ENCODE measurements at regions not wholly inside any gene's neighbourhood (a gene's known extent, or its start where the extent isn't known, plus 50 kb on each side); places are given as distances from the start of the nearest gene placed in this dataset.
"Not testable (repeated sequence)": the region's sequence is repeated elsewhere in the genome, so short reads cannot be mapped to it uniquely, and the experiment has no call there.

DNA sequence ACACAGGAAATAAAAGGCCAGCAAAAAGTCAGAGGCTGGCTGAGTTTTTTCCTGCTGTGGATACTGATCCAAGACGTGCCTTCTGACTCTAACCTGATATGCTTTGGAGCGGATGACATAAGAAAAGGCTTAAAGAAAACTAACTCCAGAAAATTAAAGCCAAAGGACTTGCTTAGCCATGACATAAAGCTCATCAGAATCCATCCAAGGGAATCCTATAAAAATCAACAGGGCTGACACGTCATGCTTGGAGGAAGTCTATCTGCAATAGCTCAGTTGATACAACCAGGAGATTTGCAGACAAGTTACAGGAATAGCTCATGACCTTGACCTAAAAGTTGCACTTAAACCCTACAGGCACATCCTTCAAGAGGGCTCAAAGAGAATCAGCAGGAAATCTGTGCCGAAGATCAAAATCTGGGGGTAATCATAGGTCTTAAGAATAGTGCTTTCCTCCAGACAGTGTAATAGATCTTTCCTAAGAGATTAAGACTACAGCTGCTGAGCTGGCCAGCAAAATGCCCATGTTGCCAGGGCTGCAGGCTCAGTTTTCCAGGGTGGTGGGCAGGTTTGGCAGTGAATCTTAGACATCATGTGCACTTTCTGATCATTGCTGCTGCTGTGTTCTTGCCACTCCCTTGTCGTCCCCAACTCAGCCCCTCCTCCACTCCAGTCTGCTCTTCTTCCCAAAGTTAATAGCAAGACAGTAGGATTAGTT, 111.5 kb upstream of the SVIL start:
- no peak for DNase-seq

DNA sequence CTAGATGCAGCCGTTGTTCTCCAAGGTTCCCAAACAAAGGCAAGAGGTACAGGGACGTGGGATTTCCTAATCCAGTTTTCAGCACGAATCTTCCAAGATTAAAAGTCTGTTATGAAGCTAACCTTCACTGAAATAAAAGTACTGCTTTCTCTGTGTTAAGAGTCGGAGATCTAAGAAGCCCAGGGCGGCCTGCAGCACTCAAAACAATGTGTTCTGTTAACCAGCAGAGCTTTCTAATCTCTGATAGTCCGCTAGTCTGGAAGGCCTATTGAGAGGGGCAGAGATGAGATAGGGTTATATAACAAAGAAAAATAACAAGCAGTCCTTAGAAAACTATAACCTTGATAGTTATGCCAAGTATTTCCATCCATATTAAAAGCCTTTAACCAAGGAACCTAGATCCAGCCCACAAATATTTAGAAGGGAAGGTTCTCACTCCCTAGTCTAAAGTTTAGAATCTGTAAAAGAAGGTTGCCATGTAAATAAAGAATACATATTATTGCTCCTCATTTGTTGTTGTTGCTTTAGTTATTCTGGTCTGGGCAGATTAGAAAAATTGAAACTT, 106.3 kb upstream of the SVIL start:
- no peak for DNase-seq

DNA sequence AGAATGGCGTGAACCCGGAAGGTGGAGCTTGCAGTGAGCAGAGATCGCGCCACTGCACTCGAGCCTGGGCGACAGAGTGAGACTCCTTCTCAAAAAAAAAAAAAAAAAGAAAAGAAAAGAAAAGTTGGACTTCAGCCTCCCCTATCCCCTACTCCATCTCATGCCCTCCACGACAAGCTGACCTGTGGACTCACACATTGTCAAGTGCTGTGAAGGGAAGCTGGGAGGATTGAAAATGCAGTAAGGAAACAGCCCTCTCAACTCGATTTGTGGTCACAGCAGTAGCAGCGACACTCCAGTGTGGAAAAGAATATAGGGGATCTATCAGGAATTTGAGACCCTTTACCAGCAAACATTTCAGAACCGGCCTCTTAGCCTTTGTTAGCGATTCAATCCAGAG, 103.6 kb upstream of the SVIL start:
- no peak for DNase-seq

DNA sequence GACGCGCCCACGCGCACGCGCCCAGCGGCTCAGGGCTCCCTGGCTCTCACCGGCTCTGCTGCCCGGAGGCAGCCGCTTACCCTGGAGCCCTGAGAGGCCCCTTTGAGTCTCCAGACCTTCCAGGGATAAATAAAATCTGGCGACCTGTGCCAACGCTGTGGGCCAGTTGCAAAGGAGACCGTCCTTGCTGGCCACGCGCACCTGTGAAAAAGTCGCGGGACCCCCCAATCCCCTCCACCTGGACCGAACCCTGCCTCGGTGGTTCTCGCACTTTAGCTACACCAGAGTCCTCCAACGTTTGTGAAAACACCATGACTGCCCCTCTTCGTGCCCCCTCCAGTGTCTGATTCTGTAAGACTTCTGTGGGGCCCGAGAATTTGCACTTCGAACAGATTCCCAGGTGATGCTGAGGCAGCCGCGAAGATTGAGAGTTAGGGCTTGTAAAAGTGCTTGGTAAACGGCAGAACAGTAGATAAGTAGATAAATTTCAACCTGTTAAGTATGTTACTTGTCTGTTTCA, 102.4 kb upstream of the SVIL start:
- DNase-seq: no peak

DNA sequence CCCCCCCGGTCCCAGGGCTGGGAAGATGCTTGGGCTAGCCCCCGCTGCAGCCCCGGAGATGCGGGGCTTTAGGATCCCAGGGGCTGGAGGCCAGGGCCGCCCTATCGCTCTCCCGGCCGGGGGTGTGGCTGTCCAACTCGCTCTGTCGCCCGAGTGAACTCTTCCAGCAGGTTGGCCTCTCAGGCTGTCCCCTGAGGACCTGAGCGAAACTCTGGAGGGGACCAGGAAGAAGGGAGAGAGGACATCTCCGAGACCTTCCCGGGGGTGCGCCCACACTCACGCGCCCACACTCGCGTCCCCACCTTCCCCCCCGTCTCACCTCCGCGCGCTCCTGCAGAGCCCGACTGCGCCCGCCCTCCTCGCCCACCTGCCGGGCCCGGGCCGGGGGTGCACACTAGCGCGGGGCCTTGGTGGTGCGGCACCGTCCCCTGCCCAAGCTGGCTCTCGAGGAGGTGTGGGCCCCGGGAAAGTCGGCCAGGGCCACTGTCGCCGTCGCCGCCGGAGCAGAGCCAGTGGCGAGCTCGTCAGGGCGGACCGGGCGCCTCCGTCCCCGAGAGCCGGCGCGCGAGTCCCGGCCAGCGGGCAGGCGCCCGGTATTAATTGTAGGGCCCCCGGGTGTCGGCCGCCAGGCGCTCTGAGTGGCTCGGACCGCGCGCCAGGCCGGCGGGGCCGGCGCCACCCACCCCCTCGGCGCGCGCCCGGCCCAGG, 101.7 kb upstream of the SVIL start:
- DNase-seq: no peak

DNA sequence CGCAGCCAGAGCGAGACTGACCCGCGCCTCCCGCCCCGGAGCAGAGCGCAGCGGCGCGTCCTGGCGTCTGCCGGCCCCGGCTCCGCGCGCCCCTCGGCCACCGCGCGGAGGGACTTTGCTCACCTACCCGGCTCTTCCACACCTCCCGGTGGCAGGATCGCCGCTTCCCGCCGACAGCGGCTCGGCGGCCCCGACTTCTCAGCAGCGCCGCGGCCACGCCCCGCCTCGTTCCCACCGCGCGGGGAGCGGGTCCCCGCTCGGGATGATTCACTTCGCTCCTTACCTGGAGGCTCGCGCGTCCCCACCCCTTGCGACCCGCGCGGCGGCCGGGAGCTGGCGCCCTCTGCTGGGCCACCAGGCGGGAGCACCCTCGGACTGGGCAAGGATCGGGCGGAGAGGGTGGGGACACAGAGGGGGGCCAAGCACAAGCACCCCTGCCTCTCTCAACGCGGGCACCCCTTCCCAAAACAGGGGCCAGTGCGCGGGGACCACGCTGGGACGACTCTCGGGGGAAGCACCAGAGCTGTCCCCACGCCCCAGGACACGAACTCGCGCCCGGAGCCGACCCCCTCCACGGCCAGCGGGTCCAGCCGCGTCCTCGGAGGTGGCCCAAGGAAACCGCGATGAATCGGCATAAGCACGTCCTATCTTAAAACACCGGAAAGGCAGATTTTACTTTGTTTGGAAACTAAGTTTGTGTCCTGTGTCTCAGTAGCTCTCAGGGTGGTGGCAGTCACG, 101.0 kb upstream of the SVIL start:
- DNase-seq: peak; percentile 71

DNA sequence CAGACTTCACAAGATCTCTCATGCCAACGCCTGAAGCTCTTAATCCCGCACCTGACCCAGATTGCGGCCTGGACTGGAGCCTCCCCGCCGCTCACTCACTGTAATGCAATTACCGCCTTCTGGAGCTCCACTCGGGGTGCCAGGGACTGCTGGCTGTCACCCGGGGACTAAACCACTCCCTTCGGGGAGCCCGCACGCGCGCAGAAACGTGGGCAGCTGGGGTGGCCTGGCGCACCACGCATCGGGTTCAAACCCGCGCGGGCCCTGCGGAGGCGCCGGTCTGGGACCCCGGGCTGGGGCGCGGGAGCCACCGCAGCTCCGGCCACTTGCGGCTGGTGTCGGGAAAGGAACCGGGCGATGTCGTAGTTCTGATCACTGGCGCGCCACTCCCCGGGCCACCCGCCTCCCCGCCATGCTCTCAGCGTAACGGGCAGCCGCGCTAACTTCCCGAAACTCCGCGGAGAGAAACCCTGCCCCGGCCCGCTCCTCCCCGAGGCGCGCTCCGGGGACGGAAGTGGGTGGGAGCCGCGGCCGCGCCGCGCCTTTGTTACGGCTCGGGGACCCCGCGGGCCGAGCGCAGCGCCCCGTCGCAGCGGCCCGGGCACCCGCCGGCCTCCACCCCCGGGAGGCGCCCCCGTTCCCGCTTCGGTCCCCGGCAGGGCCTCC, 100.3 kb upstream of the SVIL start:
- peak; percentile 16 for DNase-seq

DNA sequence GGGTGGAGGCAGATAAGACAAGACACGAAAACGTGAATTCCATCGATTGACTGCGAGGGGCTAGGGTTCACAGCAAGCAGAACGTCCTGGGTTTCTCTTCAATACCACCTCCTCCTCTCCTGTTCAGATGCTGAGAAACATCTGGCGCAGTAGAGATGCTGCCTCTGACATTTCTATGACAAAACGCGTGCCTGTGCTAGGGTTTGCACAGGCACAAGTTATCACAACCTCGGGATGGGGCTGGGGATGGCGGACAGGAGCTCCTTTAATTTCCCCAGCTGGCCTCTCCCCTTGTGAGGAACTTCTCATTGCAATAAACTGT, 99.8 kb upstream of the SVIL start:
- DNase-seq: no peak

DNA sequence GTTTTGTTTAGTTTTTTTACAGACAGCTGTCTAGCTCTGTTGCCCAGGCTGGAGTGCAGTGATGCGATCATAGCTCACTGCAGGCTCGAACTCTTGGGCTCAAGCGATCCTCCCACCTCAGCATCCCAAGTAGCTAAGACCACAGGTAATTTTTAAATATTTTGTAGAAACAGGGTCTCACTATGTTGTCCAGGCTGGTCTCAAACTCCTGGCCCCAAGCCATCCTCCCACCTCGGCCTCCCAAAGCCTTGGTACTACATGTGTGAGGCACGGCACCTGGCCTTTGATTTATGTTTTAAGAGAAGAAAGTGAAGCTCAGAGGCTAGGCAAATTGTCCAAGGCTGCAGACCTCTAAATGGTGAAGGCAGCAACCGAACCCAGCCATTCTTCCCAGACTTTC, 98.6 kb upstream of the SVIL start:
- no peak for DNase-seq

DNA sequence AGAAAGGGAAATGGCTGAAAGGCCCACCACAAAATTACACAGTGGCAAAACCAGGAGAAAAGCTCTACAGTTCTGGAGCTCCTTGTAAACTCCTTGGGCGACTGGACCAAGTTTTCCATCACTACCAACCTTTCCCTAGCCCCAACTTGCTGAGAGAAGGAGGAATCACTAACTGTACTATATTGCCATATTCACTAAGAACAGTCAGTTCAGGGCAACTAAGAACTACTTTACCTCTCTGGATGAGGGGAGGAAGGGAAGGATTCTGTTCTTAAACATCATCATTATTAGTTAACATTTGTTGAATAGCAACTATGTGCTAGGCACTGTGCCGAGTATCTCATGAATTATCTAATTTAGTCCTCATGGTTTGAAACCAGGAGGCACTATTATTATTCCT, 98.1 kb upstream of the SVIL start:
- DNase-seq: no peak

DNA sequence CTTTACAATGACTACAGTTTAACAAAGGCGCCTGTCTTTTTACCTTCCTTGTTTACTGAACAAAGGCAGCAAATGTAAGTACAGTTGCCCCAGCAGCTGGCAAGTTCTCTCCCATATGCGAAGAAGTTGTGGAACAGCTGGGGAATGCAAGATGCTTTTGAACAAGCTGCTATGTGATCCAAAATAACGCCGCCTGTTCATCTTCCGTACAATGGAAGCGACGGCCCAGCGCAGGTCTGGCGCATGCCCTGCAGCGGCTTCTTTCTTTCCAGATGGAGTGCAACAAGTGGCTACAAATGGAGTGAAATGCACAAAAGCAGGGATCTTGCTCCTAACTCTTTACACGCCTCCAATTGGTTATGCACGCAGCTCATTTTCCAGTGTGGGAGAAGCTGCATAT, 97.0 kb upstream of the SVIL start:
- no peak for DNase-seq

DNA sequence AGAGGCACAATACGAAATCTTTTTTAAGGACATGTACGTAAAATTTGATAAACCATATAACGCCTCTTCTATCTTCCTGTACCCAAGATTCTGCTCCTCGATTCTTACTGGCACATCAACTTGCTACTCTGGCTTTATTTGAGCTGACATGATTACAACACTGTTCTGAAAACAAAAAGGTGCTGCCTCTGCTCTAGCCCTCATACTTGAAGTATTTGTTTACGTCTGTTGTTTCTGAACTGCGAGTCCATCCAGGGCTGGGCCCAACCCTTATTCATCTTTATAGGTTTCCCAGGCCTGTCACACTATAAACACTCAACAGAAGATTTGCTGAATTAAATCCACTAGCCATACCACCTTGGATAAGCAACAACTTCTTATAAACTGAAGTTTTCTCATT, 96.2 kb upstream of the SVIL start:
- no peak for DNase-seq

DNA sequence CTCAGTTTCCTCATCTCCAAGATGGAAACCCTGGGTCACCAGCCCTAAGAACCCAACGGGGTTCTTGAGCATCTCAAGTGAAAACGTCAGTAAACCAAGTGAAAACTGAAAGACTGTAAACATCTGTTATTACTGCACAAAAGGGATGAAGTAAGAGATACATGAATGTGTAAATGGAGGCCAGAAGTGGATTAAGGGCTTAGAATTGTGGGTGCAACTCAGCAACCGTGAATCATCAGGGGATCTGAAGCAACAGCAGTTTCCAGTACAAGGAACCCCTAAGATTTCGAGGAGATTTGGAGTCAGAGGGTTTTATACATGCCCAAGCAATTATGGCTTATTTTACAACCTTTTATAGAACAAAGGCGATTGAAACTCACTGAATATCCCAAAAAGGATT, 95.7 kb upstream of the SVIL start:
- DNase-seq: no peak

DNA sequence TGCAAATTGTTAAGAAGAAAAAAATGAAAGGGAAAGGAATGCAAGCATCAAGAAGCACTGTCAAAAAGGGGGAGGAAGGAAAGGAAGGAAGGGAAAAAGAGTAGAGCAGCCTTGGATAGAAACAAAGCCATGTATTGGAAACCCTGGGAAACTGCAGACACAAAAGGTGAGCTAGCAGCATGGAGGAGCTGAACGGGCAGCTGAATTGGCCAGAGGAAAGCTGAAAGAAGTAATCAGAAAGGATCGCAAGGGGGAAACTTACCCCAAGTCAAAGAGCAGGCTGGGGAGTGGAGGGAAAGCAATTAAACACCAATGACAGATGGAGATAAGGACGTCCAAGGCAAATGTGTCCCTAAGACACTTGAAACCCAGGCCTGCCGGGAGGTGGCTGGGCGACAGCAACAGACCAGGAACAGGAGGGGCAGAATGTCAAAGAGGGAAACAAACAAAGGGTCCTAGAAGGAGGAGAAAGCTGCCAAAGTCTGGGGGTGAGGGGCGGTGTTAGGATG, 93.8 kb upstream of the SVIL start:
- no peak for DNase-seq

DNA sequence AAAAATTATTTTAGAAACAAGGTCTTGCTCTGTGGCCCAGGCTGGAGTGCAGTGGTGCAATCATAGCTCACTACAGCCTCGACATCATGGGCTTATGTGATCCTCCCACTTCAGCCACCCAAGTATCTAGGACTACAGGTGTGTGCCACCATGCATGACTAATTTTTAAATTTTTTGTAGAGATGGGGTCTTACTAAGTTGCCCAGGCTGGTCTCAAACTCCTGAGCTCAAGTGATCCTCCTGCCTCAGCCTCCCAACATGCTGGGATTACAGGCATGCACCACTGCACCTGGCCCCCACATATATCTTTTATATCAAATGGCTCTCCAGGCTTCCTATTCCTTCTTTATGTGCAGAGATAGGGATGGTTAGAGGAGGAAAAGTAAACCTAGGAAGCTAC, 91.2 kb upstream of the SVIL start:
- DNase-seq: not testable (repeated sequence)

DNA sequence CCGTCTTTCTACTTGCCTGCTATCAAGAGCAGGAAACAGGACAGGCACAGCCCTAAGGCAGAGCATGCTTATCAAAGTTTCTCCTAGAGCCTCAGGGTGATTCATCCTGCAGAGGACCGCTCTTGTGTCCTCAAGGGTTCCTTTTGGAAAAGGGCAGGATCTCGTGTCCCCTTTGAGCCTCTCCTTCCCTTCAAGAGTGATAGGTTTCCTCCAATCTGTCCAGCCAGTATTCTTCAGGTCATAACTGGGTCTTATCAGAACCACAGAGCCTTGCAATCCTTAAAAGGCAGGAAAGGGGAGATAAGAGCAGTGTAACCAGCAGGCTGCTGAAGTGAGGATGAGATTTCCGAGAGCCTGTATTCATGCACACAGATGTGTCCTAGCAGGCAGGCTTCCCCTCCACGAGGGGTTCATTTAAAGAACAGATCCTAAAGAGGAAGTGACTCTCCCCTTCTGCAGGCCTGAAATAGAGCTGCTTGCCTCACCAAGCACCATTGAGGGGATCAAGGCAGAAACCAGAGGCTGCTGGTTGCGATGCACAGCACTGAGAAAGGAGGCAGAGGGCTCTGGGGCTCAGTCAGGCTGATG, 90.5 kb upstream of the SVIL start:
- no peak for DNase-seq

DNA sequence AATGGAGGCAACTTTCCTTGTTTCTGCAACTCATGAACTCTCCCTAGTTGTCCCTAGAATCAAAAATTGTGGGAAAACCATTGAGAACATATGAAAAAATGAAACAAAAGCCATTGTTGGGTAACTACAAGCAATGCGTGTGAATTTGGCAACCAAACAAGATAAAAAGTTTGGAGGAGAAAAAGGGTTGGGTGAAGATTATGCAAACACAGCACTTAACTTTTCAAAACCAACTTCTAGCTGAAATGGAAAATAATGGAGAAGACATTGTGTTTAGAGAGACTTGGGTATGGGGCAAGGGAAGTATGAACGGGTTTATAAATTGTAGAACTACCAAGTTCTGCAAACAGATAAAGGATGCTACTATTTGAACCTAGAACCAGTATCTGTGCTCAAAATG, 89.0 kb upstream of the SVIL start:
- DNase-seq: no peak

DNA sequence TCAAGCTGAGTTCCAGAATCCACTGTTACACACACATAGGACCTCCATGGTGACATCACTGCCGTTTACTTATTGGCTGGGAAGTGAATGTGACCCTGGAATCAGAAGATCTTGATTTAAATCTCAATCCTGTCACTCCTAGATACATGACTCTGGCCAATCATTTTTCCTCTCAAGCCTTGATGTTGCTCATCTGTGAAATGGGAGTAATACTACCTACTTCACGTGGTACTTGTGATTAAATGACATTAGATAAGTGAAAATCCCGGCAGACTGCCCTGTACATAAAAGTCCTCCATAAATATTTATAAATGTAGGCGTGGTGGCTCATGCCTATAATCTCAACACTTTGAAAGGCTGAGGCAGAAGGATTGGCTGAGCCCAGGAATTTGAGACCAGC, 88.0 kb upstream of the SVIL start:
- DNase-seq: no peak

DNA sequence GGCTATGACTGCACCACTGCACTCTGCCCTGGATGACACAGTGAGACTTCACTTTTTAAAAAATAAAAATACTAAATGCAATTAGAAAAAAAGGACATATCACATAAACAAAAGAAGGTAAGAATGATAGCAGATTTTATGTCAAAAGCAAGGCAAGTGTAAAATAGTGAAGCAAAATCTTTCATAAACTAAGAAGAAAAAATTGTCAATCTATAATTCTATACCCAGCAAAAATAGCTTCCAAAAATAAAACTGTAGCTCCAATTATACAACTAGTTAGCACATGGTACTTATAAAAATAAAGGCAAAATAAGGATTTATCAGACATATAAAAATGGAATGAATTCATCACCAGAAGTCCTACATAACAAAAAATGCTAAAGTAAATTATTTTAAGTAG, 85.4 kb upstream of the SVIL start:
- DNase-seq: no peak

DNA sequence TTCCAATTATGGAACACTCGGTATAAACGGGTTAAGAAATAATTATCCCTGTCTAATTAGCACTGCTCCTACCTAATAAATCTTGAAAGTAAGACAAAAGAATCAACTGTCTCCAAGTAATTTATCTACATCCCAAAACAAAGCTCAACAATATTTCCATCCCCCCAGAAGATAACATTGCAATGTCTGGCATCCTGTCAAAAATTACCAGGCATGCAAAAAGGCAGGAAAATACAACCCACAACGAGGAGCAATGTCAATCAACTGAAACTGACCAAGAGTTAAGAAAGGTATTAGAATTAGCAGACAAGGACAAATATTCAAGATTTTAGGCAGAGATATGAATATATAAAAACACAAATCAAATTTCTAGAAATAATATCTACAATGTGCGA, 84.5 kb upstream of the SVIL start:
- no peak for DNase-seq

DNA sequence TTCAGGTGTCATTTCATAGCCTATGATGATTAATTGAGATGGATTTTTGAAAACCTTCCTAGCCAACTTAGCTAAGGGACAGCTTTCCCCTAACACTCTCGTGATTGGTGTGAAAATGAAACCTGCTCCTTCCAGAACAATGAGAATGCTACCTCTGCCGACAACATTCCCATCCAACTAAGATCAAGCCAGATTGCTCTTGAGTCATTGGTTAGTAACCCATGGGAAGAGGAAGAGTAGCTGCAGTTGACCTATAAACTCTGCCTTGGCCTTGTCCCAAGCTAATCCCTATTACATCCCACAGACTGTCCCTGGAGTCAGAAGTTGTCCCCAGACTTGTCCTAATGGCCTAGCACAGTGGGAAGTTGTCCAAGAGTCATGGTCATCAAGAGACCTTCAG, 80.5 kb upstream of the SVIL start:
- DNase-seq: no peak

DNA sequence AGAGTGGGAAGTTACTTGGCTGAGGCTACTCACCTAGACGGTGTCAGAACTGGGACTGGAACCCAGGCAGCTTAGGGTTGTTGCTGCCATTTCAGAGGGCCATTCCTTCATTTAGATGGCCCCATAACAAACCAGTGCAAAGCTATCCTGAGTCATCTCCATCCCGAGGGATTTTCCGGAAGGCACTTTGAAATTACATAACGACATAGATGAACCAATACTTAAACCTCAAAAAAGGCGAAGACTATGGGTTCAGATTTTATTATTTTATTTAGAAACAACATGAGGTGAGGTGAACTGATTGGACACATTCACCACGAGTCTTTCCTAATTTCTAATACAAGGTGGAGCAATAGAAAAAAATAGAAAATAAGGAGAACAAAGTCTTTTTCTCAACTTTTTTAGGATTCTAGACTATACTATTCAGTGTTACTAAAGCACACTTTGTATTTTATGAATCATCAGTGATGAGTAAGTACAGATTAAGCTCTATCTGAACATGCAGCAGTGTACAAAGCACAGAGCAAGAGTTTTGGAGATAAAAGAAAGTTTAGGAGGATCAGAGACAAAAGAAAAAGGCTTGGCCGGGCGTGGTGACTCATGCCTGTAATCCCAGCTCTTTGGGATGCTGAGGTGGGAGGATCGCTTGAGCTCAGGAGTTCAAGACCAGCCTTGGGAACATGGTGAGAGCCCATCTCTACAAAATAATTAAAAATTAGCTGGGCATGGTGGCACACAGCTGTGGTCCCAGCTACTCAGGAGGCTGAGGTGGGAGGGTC, 79.5 kb upstream of the SVIL start:
- no peak for DNase-seq
